ENCODE measurements at regions not wholly inside any gene's neighbourhood (a gene's known extent, or its start where the extent isn't known, plus 50 kb on each side); places are given as distances from the start of the nearest gene placed in this dataset.
A peak's percentile ranks its signal among the peaks of the same experiment; 100 is the strongest.

- no peak for DNase-seq
These were observed 49.9 kb downstream of the CHRM3 start for GRCh38 chr1:239436286-239436685.

GRCh38 chr1:239437822-239438221 is 51.5 kb downstream of the CHRM3 start:
- no peak for DNase-seq

GRCh38 chr1:239438891-239439290 is 52.5 kb downstream of the CHRM3 start:
- no peak for DNase-seq

- no peak for DNase-seq
These were observed 57.0 kb downstream of the CHRM3 start for GRCh38 chr1:239443361-239443760.

- no peak for DNase-seq
These were observed 60.2 kb downstream of the CHRM3 start for GRCh38 chr1:239446611-239447010.

GRCh38 chr1:239448911-239449310 is 62.5 kb downstream of the CHRM3 start:
- no peak for DNase-seq

GRCh38 chr1:239455743-239456142 is 69.4 kb downstream of the CHRM3 start:
- no peak for DNase-seq

- no peak for DNase-seq
These were observed 70.4 kb downstream of the CHRM3 start for GRCh38 chr1:239456788-239457187.

GRCh38 chr1:239457491-239458143 is 71.2 kb downstream of the CHRM3 start:
- DNase-seq: no peak

GRCh38 chr1:239458144-239458500 is 71.8 kb downstream of the CHRM3 start:
- DNase-seq: peak; percentile 3

- no peak for DNase-seq
These were observed 81.4 kb downstream of the CHRM3 start for GRCh38 chr1:239467730-239468129.

- no peak for DNase-seq
These were observed 91.7 kb downstream of the CHRM3 start for GRCh38 chr1:239478069-239478468.

GRCh38 chr1:239483391-239483790 is 97.0 kb downstream of the CHRM3 start:
- no peak for DNase-seq

- DNase-seq: no peak
These were observed 107.5 kb downstream of the CHRM3 start for GRCh38 chr1:239493811-239494414.

- no peak for DNase-seq
These were observed 118.7 kb downstream of the CHRM3 start for GRCh38 chr1:239505094-239505493.

- no peak for DNase-seq
These were observed 121.5 kb downstream of the CHRM3 start for GRCh38 chr1:239507826-239508225.

GRCh38 chr1:239511875-239512274 is 125.5 kb downstream of the CHRM3 start:
- DNase-seq: no peak

GRCh38 chr1:239516579-239516978 is 130.2 kb downstream of the CHRM3 start:
- no peak for DNase-seq

GRCh38 chr1:239526391-239526790 is 140.0 kb downstream of the CHRM3 start:
- no peak for DNase-seq

GRCh38 chr1:239527051-239527693 is 140.8 kb downstream of the CHRM3 start:
- DNase-seq: no peak

GRCh38 chr1:239536165-239536849 is 149.9 kb downstream of the CHRM3 start:
- no peak for DNase-seq

- no peak for DNase-seq
These were observed 151.4 kb downstream of the CHRM3 start for GRCh38 chr1:239537795-239538194.

- DNase-seq: peak; percentile 2
These were observed 152.0 kb downstream of the CHRM3 start for GRCh38 chr1:239538239-239538988.
